IMR-90 (cell line): ENCODE measurements at regions not wholly inside any gene's neighbourhood (a gene's known extent, or its start where the extent isn't known, plus 50 kb on each side); places are given as distances from the start of the nearest gene placed in this dataset.

Experiments used
- CEBPB ChIP-seq: IDR thresholded peaks from 2 replicates; pipeline ENCODE4 v1.6.1; 2012; ENCODE audit warnings: low read depth, low read length, improper control_type of control experiment
- CHD1 ChIP-seq: IDR thresholded peaks from 2 replicates; pipeline ENCODE4 v1.6.1; 2012; ENCODE audit warnings: low read depth, low read length, improper control_type of control experiment
- TF ChIP-seq, protein P1 (sequence below): fragments of 150-350 bp; IDR thresholded peaks from 2 replicates; pipeline ENCODE4 v1.6.1; 2017; ENCODE audit warnings: mild to moderate bottlenecking, antibody characterized with exemption, low read length, low read depth
- TF ChIP-seq, protein P2 (sequence below): conservative IDR thresholded peaks from 2 replicates; pipeline ENCODE4 v1.5.1; 2012; ENCODE audit warnings: mild to moderate bottlenecking, low read depth, low read length, improper control_type of control experiment

GRCh38 chr17:27180322-27180721, 113.6 kb upstream of the WSB1 start:
- TF ChIP-seq, protein P1, sequence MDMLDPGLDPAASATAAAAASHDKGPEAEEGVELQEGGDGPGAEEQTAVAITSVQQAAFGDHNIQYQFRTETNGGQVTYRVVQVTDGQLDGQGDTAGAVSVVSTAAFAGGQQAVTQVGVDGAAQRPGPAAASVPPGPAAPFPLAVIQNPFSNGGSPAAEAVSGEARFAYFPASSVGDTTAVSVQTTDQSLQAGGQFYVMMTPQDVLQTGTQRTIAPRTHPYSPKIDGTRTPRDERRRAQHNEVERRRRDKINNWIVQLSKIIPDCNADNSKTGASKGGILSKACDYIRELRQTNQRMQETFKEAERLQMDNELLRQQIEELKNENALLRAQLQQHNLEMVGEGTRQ, result no peak
- TF ChIP-seq, protein P2, sequence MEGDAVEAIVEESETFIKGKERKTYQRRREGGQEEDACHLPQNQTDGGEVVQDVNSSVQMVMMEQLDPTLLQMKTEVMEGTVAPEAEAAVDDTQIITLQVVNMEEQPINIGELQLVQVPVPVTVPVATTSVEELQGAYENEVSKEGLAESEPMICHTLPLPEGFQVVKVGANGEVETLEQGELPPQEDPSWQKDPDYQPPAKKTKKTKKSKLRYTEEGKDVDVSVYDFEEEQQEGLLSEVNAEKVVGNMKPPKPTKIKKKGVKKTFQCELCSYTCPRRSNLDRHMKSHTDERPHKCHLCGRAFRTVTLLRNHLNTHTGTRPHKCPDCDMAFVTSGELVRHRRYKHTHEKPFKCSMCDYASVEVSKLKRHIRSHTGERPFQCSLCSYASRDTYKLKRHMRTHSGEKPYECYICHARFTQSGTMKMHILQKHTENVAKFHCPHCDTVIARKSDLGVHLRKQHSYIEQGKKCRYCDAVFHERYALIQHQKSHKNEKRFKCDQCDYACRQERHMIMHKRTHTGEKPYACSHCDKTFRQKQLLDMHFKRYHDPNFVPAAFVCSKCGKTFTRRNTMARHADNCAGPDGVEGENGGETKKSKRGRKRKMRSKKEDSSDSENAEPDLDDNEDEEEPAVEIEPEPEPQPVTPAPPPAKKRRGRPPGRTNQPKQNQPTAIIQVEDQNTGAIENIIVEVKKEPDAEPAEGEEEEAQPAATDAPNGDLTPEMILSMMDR, result no peak
- TF ChIP-seq CHD1, result no peak
- no peak for TF ChIP-seq CEBPB
